HG02852 (cell line): ENCODE measurements at regions not wholly inside any gene's neighbourhood (a gene's known extent, or its start where the extent isn't known, plus 50 kb on each side); places are given as distances from the start of the nearest gene placed in this dataset.

Source experiments
- ATAC-seq: cut with Tn5 transposase; IDR thresholded peaks from one replicate; pipeline ENCODE4 v1.9.1; 2021; ENCODE audit warnings: mild to moderate bottlenecking, moderate library complexity; ENCODE audit not compliant: unreplicated experiment

DNA sequence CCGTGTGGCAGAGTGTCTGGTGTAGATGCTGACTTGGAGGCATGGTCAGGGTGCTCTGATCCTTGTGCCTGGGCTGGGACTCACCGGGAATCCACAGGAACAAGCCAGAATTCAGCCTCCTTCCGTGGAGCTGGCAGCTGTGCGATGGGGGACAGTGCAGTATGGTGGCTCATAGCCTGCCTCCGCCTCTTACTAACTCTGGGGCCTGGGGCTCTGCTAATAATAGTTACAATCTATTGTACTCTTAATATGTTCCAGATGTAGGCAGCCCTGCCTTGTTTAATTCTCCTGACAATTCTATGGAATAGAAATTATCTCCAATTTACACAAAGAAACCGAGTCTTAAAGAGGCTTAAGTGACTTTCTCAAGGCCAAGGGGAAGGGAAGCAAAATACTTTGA is 77.6 kb downstream of the PCDH1 start:
- no peak for ATAC-seq

DNA sequence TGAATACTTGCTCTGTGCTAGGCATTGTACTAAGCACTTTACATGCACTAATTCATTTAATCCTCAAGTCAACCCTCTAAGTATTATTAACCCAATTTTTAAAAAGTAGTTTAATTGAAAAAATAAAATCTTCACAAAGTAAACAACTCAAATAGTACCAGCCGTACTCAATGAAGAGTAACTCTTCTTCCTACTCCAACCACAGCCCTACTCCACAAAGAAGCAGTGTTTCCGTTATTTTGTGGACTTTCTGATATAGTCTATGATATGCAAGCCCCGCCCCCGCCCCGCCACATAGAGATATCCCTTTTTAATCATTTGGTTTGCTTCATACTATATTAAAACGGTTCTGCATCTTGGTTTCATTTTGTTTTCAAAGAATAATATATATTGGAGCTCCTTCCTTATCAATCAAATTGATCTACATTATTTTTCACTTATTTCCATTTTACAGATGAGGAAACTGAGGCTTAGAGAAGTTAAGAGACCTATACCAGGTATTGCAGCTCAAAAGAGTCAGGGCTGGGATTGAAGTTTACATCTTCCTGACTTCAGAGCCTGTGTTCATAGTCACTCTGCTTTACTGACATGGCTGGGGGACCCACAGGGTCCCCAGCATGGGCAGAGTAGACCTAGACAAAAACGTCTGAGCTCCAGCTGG is 78.6 kb downstream of the PCDH1 start:
- ATAC-seq: no peak

DNA sequence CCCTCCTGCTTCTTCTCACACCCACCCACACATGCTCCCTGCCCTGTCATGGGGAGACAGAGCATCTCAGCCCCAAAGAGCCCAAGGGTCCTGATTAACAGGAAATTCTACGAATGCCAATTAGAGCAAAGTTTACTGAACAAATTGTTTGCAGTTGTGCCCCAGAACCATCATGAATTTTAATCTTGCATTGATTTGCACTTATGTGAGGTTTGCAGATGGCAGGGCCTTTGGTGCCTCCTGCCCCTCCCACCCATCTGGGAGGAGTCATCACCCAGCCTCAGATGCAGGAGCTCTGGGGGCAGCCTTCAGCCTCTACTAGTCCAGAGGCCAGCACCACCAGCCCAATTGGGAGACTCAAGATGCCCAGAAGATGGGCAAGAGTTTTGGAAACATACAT is 80.8 kb downstream of the PCDH1 start:
- ATAC-seq: no peak

DNA sequence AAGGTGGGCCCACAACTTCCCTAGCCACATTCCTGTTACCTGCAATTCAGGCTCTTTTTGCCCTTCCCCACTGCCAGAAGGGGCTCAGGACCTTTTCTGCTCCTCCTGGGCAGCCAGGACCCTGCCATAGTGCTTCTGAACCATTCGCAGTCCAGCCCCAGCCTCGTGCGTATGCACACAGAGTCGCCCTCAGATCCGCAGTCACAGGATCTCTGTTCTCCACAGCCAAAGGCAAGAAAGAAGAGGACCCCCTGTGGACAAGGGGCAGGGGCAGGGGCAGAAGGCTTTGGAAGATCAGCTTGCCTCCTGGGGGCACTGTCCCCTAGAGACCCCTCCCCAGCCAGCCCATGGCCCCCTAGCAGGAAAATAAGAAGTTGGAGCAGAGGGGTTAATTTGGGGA is 82.8 kb downstream of the PCDH1 start:
- no peak for ATAC-seq

DNA sequence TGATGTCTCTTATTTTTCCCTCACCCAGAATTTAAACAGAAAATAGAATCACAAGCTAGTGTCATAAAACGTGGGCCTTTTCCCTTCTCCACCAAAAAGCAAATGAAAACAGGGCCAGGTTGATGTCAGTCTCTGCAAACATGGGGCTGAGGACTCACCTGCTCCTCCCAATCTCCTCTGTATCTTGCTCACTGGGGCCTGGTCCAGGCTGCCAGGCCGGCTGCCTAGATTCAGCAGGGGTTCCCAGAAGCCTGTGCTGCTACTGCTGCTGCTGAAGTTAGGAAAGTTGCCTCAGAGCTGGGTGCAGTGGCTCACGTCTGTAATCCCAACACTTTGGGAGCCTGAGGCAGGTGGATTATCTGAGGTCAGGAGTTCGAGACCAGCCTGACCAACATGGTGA is 84.3 kb downstream of the PCDH1 start:
- ATAC-seq: no peak

DNA sequence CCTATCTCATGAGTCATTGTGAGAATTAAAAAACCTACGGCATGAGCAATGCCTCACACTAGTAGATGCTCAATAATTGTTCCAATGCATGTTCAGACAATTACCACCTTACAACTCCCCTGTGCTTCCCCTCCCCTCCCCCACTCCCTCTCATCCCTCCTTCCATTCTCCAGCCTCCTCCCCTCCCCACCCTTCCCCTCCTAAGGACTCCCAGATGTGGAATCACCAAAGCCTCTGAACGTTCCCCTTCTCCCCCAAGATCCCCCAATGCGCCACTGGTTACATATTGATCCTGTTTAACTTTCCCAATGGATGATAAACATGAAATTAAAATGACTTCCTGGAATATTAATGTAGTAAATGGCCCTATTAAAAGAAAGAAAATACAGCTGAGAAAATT is 84.8 kb downstream of the PCDH1 start:
- ATAC-seq: no peak

DNA sequence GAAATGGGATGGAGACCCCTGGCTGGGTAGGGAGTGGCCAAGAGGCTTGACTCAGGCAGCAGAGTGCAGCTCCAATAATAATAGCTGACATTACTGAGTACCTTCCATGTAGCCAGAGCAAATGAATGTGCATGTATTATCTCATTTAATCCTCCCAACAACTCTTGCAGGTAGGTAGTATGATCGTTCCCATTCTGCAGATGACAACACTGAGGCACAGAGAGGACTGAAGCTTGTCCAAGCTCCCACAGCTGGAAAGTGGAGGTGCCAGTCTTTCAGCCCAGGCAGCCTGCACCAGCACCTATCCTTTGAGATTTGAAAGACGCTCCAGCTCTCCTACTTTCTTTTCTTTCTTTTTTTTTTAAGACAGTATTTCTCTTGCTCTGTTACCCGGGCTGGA is 87.6 kb downstream of the PCDH1 start:
- ATAC-seq: no peak

DNA sequence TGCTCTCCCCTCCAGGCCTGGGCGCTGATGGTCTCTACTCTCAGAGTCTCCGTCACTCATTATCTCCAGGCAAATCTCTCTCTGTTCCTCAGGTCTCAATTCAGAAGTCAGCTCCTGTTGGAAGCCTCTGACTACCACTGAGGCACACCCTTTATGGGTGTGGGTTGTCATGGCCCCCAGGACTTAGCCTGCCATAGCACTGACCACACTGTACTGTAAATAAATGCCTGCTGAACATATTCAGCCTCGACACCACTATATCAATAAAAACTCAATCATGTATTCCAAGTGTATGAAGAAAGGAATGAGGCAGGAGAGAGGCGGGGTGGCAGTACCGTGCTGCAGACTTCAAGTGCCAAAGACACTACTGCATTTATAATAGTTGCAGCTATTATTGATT is 88.9 kb downstream of the PCDH1 start:
- ATAC-seq: no peak

DNA sequence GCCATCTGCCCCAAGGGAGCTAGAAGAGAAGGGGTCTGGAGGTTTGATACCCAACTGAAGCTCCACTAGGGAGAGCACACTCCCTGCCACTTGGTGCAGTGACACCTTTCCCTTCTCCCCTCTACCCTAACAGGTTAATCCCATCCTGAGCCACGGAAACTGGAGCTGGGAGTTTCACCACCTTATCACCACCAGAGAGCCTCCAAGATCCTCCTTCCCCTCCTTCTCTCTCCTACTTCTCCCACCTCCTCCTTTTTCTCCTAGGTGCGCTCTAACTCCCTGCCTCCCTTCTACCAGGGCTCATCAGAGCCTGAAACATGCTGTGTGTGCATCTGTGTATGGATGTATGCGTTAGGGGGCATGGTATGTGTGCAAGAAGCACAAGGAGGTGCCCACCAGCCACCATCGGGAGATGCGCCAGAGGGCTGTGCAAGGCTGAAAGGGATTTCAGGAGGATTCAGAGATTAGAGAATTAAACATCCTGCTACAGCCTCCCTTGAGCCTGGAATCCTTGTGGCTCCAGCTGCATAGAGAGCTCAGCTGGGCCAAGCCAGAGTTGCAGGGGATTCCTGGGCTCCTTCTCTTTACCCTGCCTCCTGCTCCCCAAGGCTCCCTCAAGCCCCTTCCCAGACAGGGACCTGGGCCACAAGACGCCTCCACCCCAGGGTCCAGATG is 89.8 kb downstream of the PCDH1 start:
- ATAC-seq: no peak

DNA sequence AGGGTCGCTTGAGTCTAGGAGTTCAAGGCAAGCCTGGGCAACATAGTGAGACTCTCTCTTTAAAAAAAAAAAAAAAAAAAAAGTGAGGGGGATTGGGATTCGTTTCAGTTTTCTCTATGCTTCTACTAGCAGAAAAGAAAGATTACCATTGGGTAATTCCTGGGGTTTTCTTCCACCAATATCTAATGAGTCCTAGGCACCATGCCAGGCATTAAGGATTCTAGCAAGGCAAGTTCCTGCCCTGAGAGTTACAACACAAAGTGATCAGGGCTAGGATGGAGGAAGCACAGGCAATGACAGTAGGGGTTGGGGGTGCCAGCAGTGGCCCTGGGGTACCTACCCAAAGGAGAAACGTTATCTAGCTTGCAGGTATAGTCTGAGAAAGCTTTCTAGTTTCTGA is 90.8 kb downstream of the PCDH1 start:
- no peak for ATAC-seq

DNA sequence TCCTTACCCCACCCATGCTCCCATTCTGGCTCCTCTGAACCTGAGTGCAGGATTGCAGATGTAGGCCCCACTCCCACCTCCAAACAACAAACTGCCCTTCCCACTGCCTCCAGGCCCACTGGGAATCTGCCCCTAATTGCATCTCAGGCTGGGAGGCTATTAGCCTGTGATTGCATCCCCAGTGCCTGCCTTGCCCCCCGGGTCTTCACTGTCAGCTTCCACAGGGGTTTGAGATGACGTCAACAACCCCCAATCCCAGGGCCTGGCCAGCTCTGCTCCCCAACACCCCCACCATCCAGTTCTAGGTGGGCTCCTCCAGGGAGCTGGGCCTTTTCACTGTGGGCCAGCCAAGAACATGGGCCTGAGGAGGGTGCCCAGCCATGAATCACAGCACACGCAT is 91.5 kb downstream of the PCDH1 start:
- ATAC-seq: no peak

DNA sequence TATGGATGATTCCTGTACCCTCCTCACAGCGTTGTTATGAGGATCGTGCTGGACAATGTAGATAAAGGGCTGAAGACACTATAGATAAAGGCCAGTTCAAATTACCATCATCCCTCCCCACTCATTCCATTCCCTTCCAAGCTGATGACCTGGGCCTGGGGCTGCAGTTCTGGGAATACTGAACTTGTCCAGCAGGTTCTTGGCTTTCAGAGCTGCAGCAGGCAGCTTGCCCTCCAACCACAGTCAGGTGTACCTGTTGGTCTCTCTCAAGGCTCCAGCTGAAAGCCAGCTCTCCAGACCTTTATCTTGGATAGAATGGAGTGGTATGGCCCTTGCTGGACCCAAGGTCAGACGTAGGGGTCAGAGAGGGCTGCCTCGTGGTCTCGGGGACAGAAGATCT is 92.5 kb downstream of the PCDH1 start:
- no peak for ATAC-seq

DNA sequence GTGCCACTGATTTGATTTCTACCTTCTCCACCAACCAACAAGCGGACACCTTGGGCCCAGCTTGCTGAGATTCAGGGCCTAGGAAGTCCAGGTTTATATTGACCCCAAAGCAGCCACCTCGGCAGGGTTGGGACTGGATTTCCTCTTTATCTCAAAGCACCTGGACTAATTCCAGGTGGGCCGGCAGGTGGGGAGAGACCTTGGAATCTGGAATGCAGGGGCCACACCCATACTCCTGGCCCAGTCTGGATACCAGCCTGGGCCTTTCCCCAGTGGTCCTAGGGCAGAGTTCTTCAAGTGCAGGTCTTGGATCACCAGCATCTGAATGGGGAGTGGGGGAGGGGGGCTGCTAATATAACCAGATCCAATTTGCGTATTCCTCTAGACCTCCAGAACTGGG is 93.1 kb downstream of the PCDH1 start:
- no peak for ATAC-seq

DNA sequence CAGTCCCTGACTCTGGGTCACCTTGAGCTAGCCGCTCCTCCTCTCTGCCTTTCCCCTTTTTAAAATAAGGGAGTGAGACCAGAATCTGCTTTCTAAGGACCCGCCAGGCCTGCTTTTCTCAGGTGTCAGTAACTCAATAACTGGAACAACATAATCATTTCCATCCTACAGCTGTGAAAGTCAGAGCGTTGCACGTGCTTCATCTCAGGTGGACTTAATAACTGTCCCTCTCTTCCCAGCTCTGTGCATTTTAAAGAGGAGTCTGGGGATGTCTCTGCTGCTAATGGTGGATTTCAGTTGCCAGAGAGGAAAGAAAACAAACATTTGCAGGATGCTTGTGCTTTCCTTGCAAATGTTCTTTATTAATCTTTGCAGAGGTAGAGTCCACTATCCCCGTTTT is 93.7 kb downstream of the PCDH1 start:
- ATAC-seq: no peak

DNA sequence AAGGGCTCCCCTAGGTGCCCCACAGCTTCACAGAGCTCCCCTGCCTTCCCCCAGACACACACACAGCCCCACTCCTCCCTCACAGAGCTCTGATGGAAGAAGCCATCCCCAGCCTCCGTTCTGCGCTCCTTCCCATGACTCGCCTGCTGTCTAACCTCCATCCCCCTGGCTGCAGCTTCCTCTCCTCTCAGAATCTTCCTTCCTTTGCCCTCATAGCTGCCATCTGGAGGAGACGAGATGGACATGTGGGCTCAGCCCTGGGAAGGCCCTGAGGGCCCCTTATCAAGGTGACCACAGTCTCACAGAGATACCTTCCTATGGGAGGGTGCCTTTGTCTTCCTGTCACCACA is 94.3 kb downstream of the PCDH1 start:
- no peak for ATAC-seq

DNA sequence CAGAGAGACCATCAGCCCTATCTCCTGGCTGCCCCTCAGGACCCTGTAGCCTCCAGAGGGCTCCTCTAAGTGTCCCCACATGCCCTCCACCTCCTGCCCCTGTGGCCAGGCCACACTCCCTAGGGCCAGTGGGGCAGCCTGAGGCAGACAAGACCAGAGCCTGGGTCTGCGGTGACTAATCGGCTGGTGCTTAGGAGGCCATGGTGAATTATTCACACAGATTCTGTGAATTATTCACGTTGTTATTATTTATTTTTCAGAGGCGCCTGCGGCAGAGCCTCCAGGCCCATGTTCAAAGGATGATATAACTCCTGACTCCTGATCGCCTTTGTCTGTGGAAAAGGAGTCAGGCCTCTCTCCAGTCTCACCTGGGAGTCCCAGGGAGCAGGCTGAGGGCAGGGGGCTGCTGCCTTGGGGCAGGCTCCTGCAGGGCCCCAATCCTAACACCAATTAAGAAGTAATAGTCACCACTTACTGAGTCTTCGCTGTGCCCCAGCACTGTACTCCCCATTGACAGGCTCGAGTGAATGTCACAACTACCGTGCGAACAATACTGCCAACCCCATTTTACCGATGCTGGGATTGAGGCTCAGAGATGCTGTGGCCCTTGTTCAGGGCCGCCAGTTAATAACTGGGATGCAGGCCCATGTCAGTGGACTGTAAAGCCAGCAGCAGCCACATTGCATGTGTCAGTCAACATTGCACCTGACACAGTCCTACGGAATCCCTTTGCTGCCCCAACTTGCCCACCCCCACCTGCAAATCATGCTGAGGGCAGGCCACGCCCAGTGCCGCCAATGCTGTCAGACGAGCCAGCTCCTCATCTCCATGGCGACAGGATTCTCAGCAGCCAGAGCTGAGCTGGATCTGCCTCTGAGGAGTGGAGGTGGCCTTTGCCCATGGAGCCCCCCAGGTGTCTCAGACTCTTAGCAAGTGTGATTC is 94.9 kb downstream of the PCDH1 start:
- ATAC-seq: no peak

DNA sequence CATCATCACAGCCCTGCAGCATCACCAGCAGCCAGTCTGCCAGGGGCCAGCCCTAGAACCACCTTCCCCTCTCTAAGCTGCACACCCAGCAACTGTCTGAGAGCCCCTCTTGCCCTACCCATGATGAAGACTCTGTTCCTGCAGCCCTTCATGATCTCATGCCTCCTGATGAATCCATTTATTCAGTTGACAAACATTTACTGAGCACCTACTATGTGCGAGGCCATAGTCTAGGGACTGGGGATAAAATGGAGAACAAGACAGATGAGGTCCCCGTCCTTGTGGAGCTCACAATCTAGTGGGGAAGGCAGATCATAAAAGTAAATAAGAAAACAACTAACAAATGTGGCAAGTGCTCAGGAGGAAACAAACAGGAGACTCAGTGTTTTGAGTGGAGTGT is 96.3 kb downstream of the PCDH1 start:
- ATAC-seq: no peak

DNA sequence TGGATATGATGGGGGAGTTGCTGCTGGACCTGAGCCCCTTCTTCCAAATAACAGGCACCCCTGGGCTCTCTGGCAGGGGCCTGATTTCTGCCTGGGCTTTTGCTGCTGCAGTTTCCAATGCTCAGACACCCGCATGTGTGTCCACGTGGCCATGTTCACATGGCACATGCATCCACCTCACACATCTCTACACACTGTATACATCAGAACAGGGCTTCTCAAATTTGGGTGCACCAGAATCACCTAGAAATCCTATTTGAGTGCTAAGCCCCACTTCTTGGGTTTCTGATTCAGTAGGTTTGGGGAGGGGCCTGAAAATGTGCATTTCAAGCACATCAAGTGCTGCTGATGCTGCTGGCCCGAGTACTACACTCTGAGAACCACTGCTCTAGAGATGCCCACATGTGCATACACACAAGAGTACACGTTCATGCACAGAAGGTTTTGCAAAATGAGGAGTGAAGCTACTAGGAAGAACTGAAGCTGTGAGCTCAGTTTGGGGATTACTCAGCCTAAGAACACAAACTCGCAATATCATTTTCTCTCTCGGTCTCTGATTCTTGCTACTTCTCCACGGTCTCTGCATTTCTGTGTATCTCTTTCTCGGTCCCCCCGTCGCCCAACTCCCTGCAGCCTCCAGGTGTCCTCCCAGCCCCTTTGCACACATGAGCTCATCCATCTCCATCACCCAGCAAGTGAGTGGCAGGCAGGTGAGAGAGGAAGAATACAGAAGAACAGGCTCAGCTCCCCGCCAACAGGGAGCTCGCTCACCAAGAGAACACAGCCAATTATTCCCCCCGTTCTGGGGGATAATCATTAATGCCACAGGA is 97.0 kb downstream of the PCDH1 start:
- ATAC-seq: peak; percentile 63

DNA sequence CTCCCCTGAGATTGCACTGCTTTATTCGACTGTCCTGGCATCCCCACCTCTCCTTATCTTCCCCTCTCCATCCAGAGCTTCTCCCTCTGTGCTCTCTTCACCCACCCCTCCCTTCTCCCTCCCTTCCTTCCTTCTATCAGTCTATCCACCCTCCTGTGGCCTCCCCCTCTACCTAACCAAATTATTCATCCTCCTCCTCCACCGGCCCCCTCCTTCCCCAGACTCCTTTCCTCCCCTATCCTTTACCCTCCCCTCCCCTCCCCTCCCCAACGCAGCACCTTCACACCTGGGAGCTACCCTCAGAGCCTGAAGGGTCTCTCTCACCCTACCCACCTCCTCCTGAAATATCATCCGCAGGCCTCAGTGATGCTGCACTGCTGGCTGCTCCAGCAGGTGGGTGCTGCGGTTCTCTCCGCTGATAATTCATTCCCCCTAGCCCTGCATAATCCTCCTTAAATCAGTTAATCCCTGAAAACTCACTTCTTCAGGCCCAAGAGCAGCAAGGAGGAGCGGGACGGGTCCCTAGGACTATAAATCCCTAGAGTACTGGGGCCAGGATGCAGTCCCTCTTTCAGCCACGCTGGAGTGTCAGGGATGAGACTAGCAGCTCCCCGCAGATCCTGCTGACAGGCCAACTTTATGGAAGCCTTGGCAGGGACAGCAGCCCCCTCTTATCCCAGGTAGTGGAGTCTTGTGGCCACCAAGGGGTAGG is 97.8 kb downstream of the PCDH1 start:
- ATAC-seq: no peak

DNA sequence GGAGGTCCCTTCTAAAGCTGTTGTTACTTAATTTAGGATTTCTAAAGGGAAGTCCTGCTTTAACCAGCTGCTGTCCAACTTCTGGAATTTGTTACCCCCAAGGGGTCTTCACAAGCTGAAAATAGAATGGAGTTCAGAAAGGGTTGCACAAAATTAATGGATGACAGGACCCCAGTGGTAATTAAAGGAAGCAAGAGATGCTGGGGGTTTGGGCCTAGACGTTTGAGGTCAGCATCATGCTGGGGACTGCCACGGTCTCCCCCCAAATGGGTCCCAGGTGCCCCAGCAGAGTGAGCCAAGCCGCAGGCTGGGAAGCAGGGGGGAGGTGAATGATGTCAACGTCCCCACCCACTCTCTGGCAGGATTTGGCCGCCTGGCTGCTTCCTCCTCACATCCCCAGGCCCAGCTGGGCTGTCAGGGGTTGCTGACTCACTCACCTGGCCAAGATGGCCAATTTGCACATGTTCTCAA is 97.5 kb upstream of the ARAP3 start:
- ATAC-seq: no peak
